K562 (cell line): ENCODE measurements at regions not wholly inside any gene's neighbourhood (a gene's known extent, or its start where the extent isn't known, plus 50 kb on each side); places are given as distances from the start of the nearest gene placed in this dataset.

ENCODE experiments used
- EP300 ChIP-seq: IDR thresholded peaks from 2 replicates; pipeline ENCODE4 v1.6.1; 2012; ENCODE audit warnings: low read length, improper control_type of control experiment
- ERF ChIP-seq: fragments of 450-650 bp; formaldehyde crosslinking; IDR thresholded peaks from 2 replicates; pipeline ENCODE4 v1.4.0; 2020; ENCODE audit warnings: mild to moderate bottlenecking, mixed read lengths

DNA sequence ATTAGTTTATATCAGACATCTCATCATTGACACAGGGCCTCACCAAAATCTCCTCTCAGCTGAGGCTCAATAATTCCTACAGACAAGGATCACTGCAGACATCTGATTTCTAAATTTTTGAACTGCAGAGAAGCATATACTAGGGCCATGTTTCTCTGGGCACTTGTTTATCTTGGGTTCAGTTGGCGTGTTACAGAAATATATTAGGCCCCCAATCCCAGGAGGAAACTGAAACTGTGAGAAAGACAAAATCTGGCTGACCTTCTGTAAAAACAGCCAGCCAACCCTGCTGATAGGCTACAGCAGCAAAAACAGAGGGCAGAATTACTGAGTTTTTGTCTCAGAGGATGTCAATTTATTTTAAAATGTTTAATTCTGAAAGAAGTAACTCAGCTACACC lies 634.6 kb downstream of the ETNK1 start:
- TF ChIP-seq EP300 (no peak), ERF (no peak)
